ENCODE measurements at regions not wholly inside any gene's neighbourhood (a gene's known extent, or its start where the extent isn't known, plus 50 kb on each side); places are given as distances from the start of the nearest gene placed in this dataset.

DNA sequence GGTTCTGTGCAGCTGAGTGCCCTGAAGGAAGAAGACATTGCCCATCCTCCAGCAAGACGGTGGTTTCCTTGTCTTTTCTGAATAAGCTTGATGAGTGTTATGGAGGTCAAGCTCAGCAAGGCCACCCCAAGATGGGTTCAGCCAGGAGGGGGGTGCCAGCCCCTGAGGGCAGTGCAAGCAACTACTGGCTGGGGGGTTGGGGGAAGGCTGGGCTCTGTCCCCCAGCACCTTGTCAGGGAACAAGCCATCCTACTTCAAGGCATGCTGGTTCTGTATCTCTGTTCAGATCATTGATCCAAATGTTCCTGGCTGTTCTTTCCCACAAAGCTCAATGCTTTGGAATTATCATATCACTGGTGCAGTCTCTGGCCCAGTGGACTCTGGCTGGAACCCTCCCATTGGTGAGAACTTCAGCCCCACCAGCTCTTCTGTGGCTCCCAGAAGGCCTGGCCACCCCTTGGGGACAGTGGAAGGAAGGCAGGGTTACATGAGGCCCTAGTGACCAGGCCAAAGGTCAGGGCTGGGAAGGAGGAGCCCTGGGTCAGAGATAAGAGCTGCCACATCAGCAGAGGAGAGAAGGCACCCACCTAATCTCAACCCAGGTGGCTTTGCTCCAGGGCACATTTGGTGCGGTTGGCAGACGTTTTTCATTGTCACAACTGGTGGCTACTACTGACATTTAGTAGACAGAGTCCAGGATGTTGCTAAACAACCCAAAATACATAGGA, 280.2 kb downstream of the IRX2 start:
- Mint-ChIP-seq H3K9me3 (ENCODE audit: low read depth) (no peaks in the 10 kb centered on the region), H3K4me3 (no peak overlapping the region), H3K27ac (no peak overlapping the region), H3K27me3 (no peaks in the 10 kb centered on the region), H3K36me3 (ENCODE audit: low read depth) (no peaks in the 10 kb centered on the region), H3K4me1 (no peaks in the 10 kb centered on the region)
- ChIA-PET CTCF (interaction anchor here (0.6 kb wide), 1 partner anchor 16 kb away, joined by 3 read pairs; no protein-coding TSS in a partner anchor), POLR2A (no interaction called here)
- DNase-seq (no peak), ATAC-seq (no peak)
- intact Hi-C loops (cut with DNase I, micrococcal nuclease), result no loop called here

GRCh38 chr5:2466966-2467365, 284.5 kb downstream of the IRX2 start:
- Mint-ChIP-seq H3K27me3 (peaks cover 2% of the 10 kb centered on the region), H3K4me3 (no peak overlapping the region), H3K4me1 (no peaks in the 10 kb centered on the region), H3K36me3 (ENCODE audit: low read depth) (no peaks in the 10 kb centered on the region), H3K27ac (no peak overlapping the region), H3K9me3 (ENCODE audit: low read depth) (no peaks in the 10 kb centered on the region)
- POLR2A ChIA-PET, result no interaction called here
- intact Hi-C loops (cut with DNase I, micrococcal nuclease), result no loop called here
- no peak for DNase-seq
- no peak for ATAC-seq
- CTCF ChIA-PET, result no interaction called here

GRCh38 chr5:2465383-2465782, 286.1 kb downstream of the IRX2 start:
- no peak for ATAC-seq

GRCh38 chr5:2464141-2464540, 287.3 kb downstream of the IRX2 start:
- CTCF ChIA-PET, result no interaction called here
- intact Hi-C loops (cut with DNase I, micrococcal nuclease), result no loop called here
- no peak for DNase-seq
- POLR2A ChIA-PET, result no interaction called here
- Mint-ChIP-seq H3K27me3 (peaks cover 6% of the 10 kb centered on the region), H3K36me3 (ENCODE audit: low read depth) (no peaks in the 10 kb centered on the region), H3K27ac (no peak overlapping the region), H3K4me3 (no peak overlapping the region), H3K4me1 (no peaks in the 10 kb centered on the region), H3K9me3 (ENCODE audit: low read depth) (no peaks in the 10 kb centered on the region)
- ATAC-seq, result no peak

More at GRCh38 chr5:2465383-2465782, 286.1 kb downstream of the IRX2 start:
- POLR2A ChIA-PET, result interaction anchor here (0.6 kb wide), 1 partner anchor 13 kb away, joined by 5 read pairs; no protein-coding TSS in a partner anchor
- no peaks in the 10 kb centered on the region for H3K4me1 Mint-ChIP-seq
- intact Hi-C loops (cut with DNase I, micrococcal nuclease), result no loop called here
- no peaks in the 10 kb centered on the region for H3K36me3 Mint-ChIP-seq (ENCODE audit: low read depth)
- no peak for DNase-seq
- H3K27me3 Mint-ChIP-seq, result peaks cover 2% of the 10 kb centered on the region
- H3K9me3 Mint-ChIP-seq (ENCODE audit: low read depth), result no peaks in the 10 kb centered on the region
- H3K4me3 Mint-ChIP-seq, result no peak overlapping the region
- CTCF ChIA-PET, result no interaction called here
- H3K27ac Mint-ChIP-seq, result no peak overlapping the region

DNA sequence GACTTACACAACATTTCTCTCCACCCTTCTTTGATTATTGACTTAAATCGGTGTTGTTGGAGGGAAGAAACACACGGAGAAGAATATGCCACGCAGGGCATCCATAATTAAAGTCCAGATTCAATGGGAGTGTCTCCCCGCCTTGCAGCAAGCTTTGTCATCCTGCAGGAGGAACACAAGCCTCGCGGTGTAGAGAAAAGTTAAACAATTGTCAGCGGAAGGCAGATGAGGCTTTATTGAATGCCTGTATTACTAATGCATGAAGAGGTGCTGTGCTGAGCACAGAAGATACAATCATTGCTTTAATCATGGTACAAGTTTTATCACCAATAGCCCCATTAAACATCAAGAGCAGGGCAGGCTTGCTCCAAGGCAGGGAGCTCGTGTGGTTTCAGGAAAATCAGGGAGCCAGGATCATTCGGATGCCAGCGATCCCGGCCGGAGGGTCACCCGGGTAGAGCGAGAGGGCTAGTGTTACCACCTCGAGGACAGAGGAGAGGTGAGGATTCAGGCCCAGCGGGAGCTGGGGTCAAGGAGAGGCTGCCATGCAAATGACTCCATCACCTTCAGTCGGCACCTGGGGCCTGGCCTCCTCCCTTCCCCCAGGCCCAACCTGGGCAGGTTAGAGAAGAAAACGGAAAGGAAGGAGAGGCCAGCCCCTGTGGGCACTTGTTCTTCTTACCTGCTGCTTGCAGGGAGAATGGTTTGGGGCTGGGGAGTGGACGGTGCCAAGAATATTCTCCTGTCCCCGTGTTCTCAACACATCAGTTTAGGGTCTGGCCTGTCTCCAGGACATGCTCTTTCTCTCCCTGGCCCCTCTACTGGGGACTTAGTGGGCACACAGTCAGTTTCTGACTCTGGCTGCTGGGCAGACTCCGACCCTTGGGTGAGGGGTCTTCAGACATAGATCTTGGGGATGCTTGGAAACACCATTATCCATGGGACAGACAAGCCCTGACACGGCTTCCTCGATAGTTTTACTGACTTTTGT, 289.5 kb downstream of the IRX2 start:
- Mint-ChIP-seq H3K9me3 (ENCODE audit: low read depth) (no peaks in the 10 kb centered on the region), H3K4me3 (no peak overlapping the region), H3K27ac (no peak overlapping the region), H3K36me3 (ENCODE audit: low read depth) (no peaks in the 10 kb centered on the region), H3K27me3 (peaks cover 6% of the 10 kb centered on the region), H3K4me1 (no peaks in the 10 kb centered on the region)
- no peak for DNase-seq
- intact Hi-C loops (cut with DNase I, micrococcal nuclease), result no loop called here
- ATAC-seq, result no peak
- POLR2A ChIA-PET, result no interaction called here
- CTCF ChIA-PET, result no interaction called here

DNA sequence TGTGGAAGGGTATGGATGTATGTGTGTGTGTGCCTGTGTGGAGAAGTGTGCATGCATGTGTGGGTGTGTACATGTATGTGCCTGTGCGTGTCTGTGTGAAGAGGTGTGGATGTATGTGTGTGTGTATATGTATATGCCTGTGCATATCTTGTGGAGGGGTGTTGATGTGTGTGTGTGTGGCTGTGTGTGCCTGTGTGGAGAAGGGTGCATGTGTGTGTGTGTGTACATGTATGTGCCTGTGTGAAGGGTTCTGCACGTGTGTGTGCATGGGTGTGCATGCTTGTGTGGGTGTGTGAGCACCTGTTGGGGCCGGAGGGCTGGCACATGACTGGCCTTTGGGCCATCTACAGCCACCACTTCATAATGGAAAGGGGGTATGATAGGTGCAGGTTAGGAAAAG, 291.4 kb downstream of the IRX2 start:
- intact Hi-C loops (cut with DNase I, micrococcal nuclease), result no loop called here
- Mint-ChIP-seq H3K9me3 (ENCODE audit: low read depth) (no peaks in the 10 kb centered on the region), H3K27me3 (peaks cover 6% of the 10 kb centered on the region), H3K27ac (no peak overlapping the region), H3K36me3 (ENCODE audit: low read depth) (no peaks in the 10 kb centered on the region), H3K4me3 (no peak overlapping the region), H3K4me1 (no peaks in the 10 kb centered on the region)
- POLR2A ChIA-PET, result no interaction called here
- CTCF ChIA-PET, result interaction anchor here (0.7 kb wide), 1 partner anchor 79 kb away, joined by 3 read pairs; no protein-coding TSS in a partner anchor
- ATAC-seq, result no peak
- DNase-seq, result no peak

GRCh38 chr5:2459251-2459650, 292.2 kb downstream of the IRX2 start:
- Mint-ChIP-seq H3K9me3 (ENCODE audit: low read depth) (no peaks in the 10 kb centered on the region), H3K4me3 (no peak overlapping the region), H3K36me3 (ENCODE audit: low read depth) (no peaks in the 10 kb centered on the region), H3K4me1 (no peaks in the 10 kb centered on the region), H3K27ac (no peak overlapping the region), H3K27me3 (peaks cover 6% of the 10 kb centered on the region)
- DNase-seq (no peak), ATAC-seq (no peak)
- ChIA-PET CTCF (no interaction called here), POLR2A (no interaction called here)
- intact Hi-C loops (cut with DNase I, micrococcal nuclease), result no loop called here

DNA sequence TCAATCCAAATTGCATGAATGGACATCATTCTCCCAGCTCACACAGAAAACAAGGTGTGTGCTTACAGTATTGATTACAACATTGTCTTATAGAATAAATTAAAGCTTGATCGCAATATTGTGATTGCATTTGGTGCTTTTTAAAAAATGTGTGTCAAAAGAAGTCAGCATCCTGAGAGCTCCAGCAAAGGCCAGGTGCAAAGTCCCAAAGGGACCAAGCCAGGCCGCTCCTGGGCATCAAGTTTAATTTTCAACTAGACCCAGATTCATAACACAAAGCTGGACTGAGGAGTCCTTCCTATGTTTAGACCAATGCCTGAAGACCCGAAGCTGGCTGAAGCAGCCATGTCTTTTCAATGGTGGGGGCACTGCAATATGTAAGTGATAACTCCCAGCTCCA, 295.6 kb downstream of the IRX2 start:
- ChIA-PET POLR2A (no interaction called here), CTCF (interaction anchor here (0.6 kb wide), 1 partner anchor 15 kb away, joined by 3 read pairs; no protein-coding TSS in a partner anchor)
- Mint-ChIP-seq H3K4me3 (no peak overlapping the region), H3K27ac (no peak overlapping the region), H3K4me1 (no peaks in the 10 kb centered on the region), H3K27me3 (peaks cover 4% of the 10 kb centered on the region), H3K9me3 (ENCODE audit: low read depth) (no peaks in the 10 kb centered on the region), H3K36me3 (ENCODE audit: low read depth) (no peaks in the 10 kb centered on the region)
- intact Hi-C loops (cut with DNase I, micrococcal nuclease), result no loop called here
- DNase-seq (no peak), ATAC-seq (no peak)

GRCh38 chr5:2454876-2455275, 296.6 kb downstream of the IRX2 start:
- intact Hi-C loops (cut with DNase I, micrococcal nuclease), result no loop called here
- ATAC-seq, result no peak
- no peak overlapping the region for H3K27ac Mint-ChIP-seq

GRCh38 chr5:2453781-2454180, 297.7 kb downstream of the IRX2 start:
- ChIA-PET POLR2A (no interaction called here), CTCF (no interaction called here)
- Mint-ChIP-seq H3K4me3 (no peak overlapping the region), H3K27ac (no peak overlapping the region), H3K9me3 (ENCODE audit: low read depth) (no peaks in the 10 kb centered on the region), H3K27me3 (no peaks in the 10 kb centered on the region), H3K4me1 (no peaks in the 10 kb centered on the region), H3K36me3 (ENCODE audit: low read depth) (no peaks in the 10 kb centered on the region)
- ATAC-seq (no peak), DNase-seq (no peak)
- intact Hi-C loops (cut with DNase I, micrococcal nuclease), result no loop called here

More at GRCh38 chr5:2454876-2455275, 296.6 kb downstream of the IRX2 start:
- peaks cover 2% of the 10 kb centered on the region for H3K27me3 Mint-ChIP-seq
- no peaks in the 10 kb centered on the region for H3K4me1 Mint-ChIP-seq
- H3K9me3 Mint-ChIP-seq (ENCODE audit: low read depth), result no peaks in the 10 kb centered on the region
- H3K4me3 Mint-ChIP-seq, result no peak overlapping the region
- CTCF ChIA-PET, result no interaction called here
- POLR2A ChIA-PET, result no interaction called here
- H3K36me3 Mint-ChIP-seq (ENCODE audit: low read depth), result no peaks in the 10 kb centered on the region
- DNase-seq, result no peak

DNA sequence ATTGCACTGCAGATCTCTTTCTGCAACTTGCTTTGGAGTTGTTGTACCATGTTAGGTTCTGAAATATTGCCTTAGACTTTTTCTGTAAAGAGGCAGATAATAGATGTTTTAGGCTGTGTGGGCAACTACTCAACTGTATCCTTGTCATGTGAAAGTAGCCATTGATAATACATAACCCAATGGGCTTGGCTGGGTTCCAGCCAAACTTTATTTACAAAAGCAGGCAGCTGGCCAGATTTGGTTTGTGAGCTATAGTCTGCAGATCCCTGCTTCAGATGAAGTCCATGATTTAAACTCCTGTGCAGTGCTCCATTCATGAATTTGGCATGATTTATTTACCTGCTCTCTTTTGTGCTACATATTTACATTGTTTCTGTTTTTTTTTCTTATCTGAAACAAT, 300.4 kb downstream of the IRX2 start:
- no peak overlapping the region for H3K27ac Mint-ChIP-seq
- H3K4me1 Mint-ChIP-seq, result no peaks in the 10 kb centered on the region
- no peak overlapping the region for H3K4me3 Mint-ChIP-seq
- H3K9me3 Mint-ChIP-seq (ENCODE audit: low read depth), result no peaks in the 10 kb centered on the region
- DNase-seq (no peak), ATAC-seq (no peak)
- POLR2A ChIA-PET, result no interaction called here
- H3K36me3 Mint-ChIP-seq (ENCODE audit: low read depth), result no peaks in the 10 kb centered on the region
- no peaks in the 10 kb centered on the region for H3K27me3 Mint-ChIP-seq
- intact Hi-C loops (cut with DNase I, micrococcal nuclease), result no loop called here
- CTCF ChIA-PET, result no interaction called here

Data from activated CD4-positive, alpha-beta T cell treated with anti-CD3 and anti-CD28 coated beads for 36 hours (primary cell).